GM23338 (cell line): ENCODE measurements at regions not wholly inside any gene's neighbourhood (a gene's known extent, or its start where the extent isn't known, plus 50 kb on each side); places are given as distances from the start of the nearest gene placed in this dataset.

ENCODE experiments used
- ATAC-seq: fragments of 200-7000 bp; cut with Tn5 transposase; 3 replicates; pipeline ENCODE4 v1.9.1; 2020
- DNase-seq: peaks from one replicate; pipeline ENCODE4 v3.0.0-alpha.2; 2015; ENCODE audit warnings: low spot score
- H2AFZ ChIP-seq: fragments of 200-600 bp; sonication (generic); 2 replicates; pipeline ENCODE4 v1.8.0; 2016; ENCODE audit warnings: antibody characterized with exemption, mild to moderate bottlenecking, moderate library complexity
- H3F3A ChIP-seq: fragments of 200-600 bp; sonication (generic); replicated peaks from 2 replicates; pipeline ENCODE4 v1.8.0; 2017; ENCODE audit warnings: antibody characterized with exemption, mixed run types, low read depth
- H3K27ac ChIP-seq: fragments of 200-600 bp; sonication (generic); 2 replicates; pipeline ENCODE4 v1.6.1; 2016; ENCODE audit warnings: low read depth
- H3K27me3 ChIP-seq: fragments of 200-600 bp; sonication (generic); 2 replicates; pipeline ENCODE4 v1.8.0; 2016; ENCODE audit warnings: mild to moderate bottlenecking, mixed run types, moderate library complexity; ENCODE audit not compliant: insufficient read depth
- H3K36me3 ChIP-seq: fragments of 200-600 bp; sonication (generic); 2 replicates; pipeline ENCODE4 v1.8.0; 2016; ENCODE audit warnings: mild to moderate bottlenecking; ENCODE audit not compliant: insufficient read depth
- H3K4me1 ChIP-seq: fragments of 200-600 bp; sonication (generic); 2 replicates; pipeline ENCODE4 v1.8.0; 2016; ENCODE audit warnings: mild to moderate bottlenecking, moderate library complexity; ENCODE audit not compliant: insufficient read depth
- H3K4me2 ChIP-seq: fragments of 200-600 bp; sonication (generic); 2 replicates; pipeline ENCODE4 v1.7.1; 2017; ENCODE audit warnings: mixed run types
- H3K4me3 ChIP-seq: fragments of 200-600 bp; sonication (generic); 2 replicates; pipeline ENCODE4 v1.6.1; 2016; ENCODE audit warnings: mixed run types
- H3K79me2 ChIP-seq: fragments of 200-600 bp; sonication (generic); replicated peaks from 2 replicates; pipeline ENCODE4 v1.8.0; 2017; ENCODE audit warnings: mild to moderate bottlenecking; ENCODE audit not compliant: insufficient read depth
- H3K9me2 ChIP-seq: fragments of 200-600 bp; sonication (generic); 2 replicates; pipeline ENCODE4 v1.8.0; 2017; ENCODE audit not compliant: insufficient read depth
- H4K20me1 ChIP-seq: fragments of 200-600 bp; sonication (generic); replicated peaks from 2 replicates; pipeline ENCODE4 v1.8.0; 2017; ENCODE audit warnings: mild to moderate bottlenecking; ENCODE audit not compliant: insufficient read depth
- H3K27ac Mint-ChIP-seq: 2 replicates; pipeline ENCODE4 v1.8.0; 2020; ENCODE audit warnings: inconsistent platforms, mild to moderate bottlenecking, moderate library complexity, mixed read lengths
- H3K27me3 Mint-ChIP-seq: 3 replicates; pipeline ENCODE4 v1.8.0; 2022; ENCODE audit warnings: low read depth, mild to moderate bottlenecking, moderate library complexity, mixed read lengths, inconsistent platforms; ENCODE audit not compliant: insufficient read depth, poor library complexity
- H3K36me3 Mint-ChIP-seq: 3 replicates; pipeline ENCODE4 v1.8.0; 2021; ENCODE audit warnings: low read depth, mild to moderate bottlenecking, inconsistent platforms, moderate library complexity, mixed read lengths
- H3K4me1 Mint-ChIP-seq: 3 replicates; pipeline ENCODE4 v1.8.0; 2020; ENCODE audit warnings: mild to moderate bottlenecking, inconsistent platforms, mixed read lengths
- H3K4me3 Mint-ChIP-seq: 3 replicates; pipeline ENCODE4 v1.8.0; 2021; ENCODE audit warnings: moderate library complexity, mild to moderate bottlenecking, inconsistent platforms, mixed read lengths
- H3K9me3 Mint-ChIP-seq: 3 replicates; pipeline ENCODE4 v1.8.0; 2020; ENCODE audit warnings: moderate library complexity, mild to moderate bottlenecking, inconsistent platforms, mixed read lengths
- CREB1 ChIP-seq: fragments of 250-450 bp; sonication (Bioruptor Pico); IDR thresholded peaks from 2 replicates; pipeline ENCODE4 v1.5.0; 2020; ENCODE audit warnings: low read depth, mild to moderate bottlenecking, moderate library complexity
- EZH2phosphoT487 ChIP-seq: fragments of 200-600 bp; sonication (generic); IDR thresholded peaks from one replicate; pipeline ENCODE4 v1.8.1; 2018; ENCODE audit warnings: antibody characterized with exemption; ENCODE audit not compliant: unreplicated experiment
- JUNB ChIP-seq: IDR thresholded peaks from one replicate; pipeline ENCODE4 v1.6.1; 2016; ENCODE audit warnings: antibody characterized with exemption; ENCODE audit not compliant: unreplicated experiment
- NANOG ChIP-seq: IDR thresholded peaks from 2 replicates; pipeline ENCODE4 v1.6.1; 2016; ENCODE audit warnings: antibody characterized with exemption, borderline replicate concordance
- POLR2AphosphoS5 ChIP-seq: IDR thresholded peaks from 2 replicates; pipeline ENCODE4 v1.6.1; 2016; ENCODE audit warnings: antibody characterized with exemption, low read depth
- REST ChIP-seq: IDR thresholded peaks from one replicate; pipeline ENCODE4 v1.6.1; 2018; ENCODE audit warnings: antibody characterized with exemption; ENCODE audit not compliant: unreplicated experiment
- ZNF462 ChIP-seq: fragments of 250-450 bp; sonication (Bioruptor Pico); IDR thresholded peaks from 2 replicates; pipeline ENCODE4 v1.5.0; 2020; ENCODE audit warnings: mild to moderate bottlenecking, moderate library complexity

GRCh38 chr15:35721751-35722150, 175.8 kb upstream of the DPH6 start:
- ATAC-seq, result no peak

More at GRCh38 chr15:35721751-35722150, 175.8 kb upstream of the DPH6 start:
- Mint-ChIP-seq H3K27me3 (no peaks in the 10 kb centered on the region), H3K36me3 (no peaks in the 10 kb centered on the region), H3K4me3 (no peak overlapping the region), H3K27ac (no peak overlapping the region), H3K9me3 (no peaks in the 10 kb centered on the region), H3K4me1 (peaks cover 16% of the 10 kb centered on the region)
- Histone ChIP-seq H4K20me1 (no peaks in the 10 kb centered on the region), H3K4me3 (no peak overlapping the region), H3K27ac (no peak overlapping the region), H3K27me3 (no peaks in the 10 kb centered on the region), H3F3A (no peaks in the 10 kb centered on the region), H2AFZ (no peak overlapping the region), H3K4me1 (no peaks in the 10 kb centered on the region), H3K4me2 (no peak overlapping the region), H3K36me3 (no peaks in the 10 kb centered on the region), H3K9me2 (no peaks in the 10 kb centered on the region; the same call in 1 of the 2 replicates), H3K79me2 (no peaks in the 10 kb centered on the region)
- DNase-seq, result no peak
- no peak for TF ChIP-seq NANOG
- no peak for TF ChIP-seq POLR2AphosphoS5
- no peak for TF ChIP-seq ZNF462 (CRISPR knock-in tag)
- no peak for TF ChIP-seq CREB1 (CRISPR knock-in tag)
- TF ChIP-seq EZH2phosphoT487, result no peak
- no peak for TF ChIP-seq JUNB
- TF ChIP-seq REST, result no peak
